ENCODE measurements at regions not wholly inside any gene's neighbourhood (a gene's known extent, or its start where the extent isn't known, plus 50 kb on each side); places are given as distances from the start of the nearest gene placed in this dataset.
A peak's percentile ranks its signal among the peaks of the same experiment; 100 is the strongest.

DNA sequence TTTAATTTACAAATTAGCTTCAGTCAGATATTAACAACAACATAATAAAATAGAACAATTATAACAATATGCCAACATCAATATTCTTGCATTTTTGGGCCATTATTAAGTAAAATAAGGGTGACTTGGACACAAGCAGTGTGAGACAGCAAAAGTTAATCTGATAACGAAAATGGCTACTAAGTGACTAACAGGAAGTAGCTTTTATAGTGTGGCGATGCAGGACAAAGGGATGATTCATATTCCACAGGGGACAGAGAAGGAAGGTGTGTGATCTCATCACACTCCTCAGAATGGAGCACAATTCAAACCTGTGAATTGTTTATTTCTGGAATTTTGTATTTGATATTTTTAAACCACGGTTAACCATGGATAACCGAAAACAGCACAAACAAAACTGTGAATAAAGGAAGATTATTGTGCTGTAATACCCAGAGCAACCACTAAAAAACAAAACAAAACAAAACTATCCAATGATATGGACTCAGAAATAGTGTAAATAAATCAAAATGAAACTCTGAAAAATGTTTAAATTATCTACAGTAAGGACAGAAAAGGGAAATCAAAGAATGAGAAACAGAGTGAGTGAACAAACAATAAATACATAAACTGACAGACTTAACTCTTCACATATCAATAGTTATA is 66.9 kb upstream of the TFEC start:
- no peak overlapping the region for H3K27ac ChIP-seq
- no peak for TF ChIP-seq ZFX (IDR thresholded peaks at IDR 0.05)
- TF ChIP-seq, protein P1, sequence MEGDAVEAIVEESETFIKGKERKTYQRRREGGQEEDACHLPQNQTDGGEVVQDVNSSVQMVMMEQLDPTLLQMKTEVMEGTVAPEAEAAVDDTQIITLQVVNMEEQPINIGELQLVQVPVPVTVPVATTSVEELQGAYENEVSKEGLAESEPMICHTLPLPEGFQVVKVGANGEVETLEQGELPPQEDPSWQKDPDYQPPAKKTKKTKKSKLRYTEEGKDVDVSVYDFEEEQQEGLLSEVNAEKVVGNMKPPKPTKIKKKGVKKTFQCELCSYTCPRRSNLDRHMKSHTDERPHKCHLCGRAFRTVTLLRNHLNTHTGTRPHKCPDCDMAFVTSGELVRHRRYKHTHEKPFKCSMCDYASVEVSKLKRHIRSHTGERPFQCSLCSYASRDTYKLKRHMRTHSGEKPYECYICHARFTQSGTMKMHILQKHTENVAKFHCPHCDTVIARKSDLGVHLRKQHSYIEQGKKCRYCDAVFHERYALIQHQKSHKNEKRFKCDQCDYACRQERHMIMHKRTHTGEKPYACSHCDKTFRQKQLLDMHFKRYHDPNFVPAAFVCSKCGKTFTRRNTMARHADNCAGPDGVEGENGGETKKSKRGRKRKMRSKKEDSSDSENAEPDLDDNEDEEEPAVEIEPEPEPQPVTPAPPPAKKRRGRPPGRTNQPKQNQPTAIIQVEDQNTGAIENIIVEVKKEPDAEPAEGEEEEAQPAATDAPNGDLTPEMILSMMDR (conservative IDR thresholded peaks at IDR 0.05), result peak; percentile 62

DNA sequence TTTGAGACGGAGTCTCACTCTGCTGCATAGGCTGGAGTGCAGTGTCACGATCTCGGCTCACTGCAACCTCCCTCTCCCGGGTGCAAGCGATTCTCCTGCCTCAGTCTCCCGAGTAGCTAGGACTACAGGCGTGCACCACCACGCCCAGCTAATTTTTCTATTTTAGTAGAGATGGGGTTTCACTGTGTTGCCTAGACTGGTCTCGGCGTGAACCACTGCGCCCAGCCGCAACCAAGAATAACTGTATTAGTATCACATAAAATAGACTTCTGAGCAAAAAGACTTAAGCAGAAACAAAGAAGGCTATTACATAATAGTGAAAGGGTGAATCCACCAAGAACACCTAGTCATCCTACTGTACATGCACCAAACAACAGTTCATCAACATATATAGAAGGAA is 67.6 kb upstream of the TFEC start:
- TF ChIP-seq ZFX (IDR thresholded peaks at IDR 0.05), result no peak
- TF ChIP-seq, protein P1 (conservative IDR thresholded peaks at IDR 0.05), result no peak; the same call in 1 of the 2 replicates
- no peak overlapping the region for H3K27ac ChIP-seq

GRCh38 chr7:116100626-116101025 is 70.1 kb upstream of the TFEC start:
- H3K27ac ChIP-seq, result no peak overlapping the region
- no peak for TF ChIP-seq ZFX (IDR thresholded peaks at IDR 0.05)
- TF ChIP-seq, protein P1 (conservative IDR thresholded peaks at IDR 0.05), result no peak

DNA sequence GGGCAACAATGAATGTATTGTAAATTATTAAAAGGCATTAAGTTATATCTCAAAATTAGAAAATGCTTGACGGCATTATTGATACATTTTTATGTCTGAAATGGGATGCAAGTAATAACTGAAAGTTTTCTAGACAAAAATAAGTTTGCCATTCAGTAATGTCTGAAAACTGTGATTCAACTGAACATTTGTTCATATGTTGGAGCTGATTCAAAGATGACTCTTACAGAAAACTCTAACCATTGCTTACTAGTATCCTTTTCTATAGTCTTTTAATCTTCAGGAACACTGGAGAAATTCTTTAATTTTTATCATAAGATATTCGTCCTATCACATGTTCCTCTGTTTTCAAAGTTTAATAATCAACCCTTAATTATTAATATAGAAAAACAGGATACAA is 71.1 kb upstream of the TFEC start:
- TF ChIP-seq ZFX (IDR thresholded peaks at IDR 0.05), result no peak
- TF ChIP-seq, protein P1 (conservative IDR thresholded peaks at IDR 0.05), result no peak
- H3K27ac ChIP-seq, result no peak overlapping the region

GRCh38 chr7:116111475-116111874 is 80.9 kb upstream of the TFEC start:
- TF ChIP-seq, protein P1 (conservative IDR thresholded peaks at IDR 0.05), result no peak
- no peak for TF ChIP-seq ZFX (IDR thresholded peaks at IDR 0.05)

GRCh38 chr7:116113310-116113709 is 82.7 kb upstream of the TFEC start:
- H3K27ac ChIP-seq, result no peak overlapping the region
- TF ChIP-seq ZFX (IDR thresholded peaks at IDR 0.05), result no peak
- TF ChIP-seq, protein P1 (conservative IDR thresholded peaks at IDR 0.05), result no peak

More at GRCh38 chr7:116111475-116111874, 80.9 kb upstream of the TFEC start:
- no peak overlapping the region for H3K27ac ChIP-seq

GRCh38 chr7:116120839-116121238 is 89.5 kb upstream of the TES start:
- TF ChIP-seq, protein P1 (conservative IDR thresholded peaks at IDR 0.05), result no peak
- H3K27ac ChIP-seq, result no peak overlapping the region

All from C4-2B (cell line).